CD4-positive, alpha-beta T cell treated with Interleukin-21 for 1 hour (primary cell): ENCODE measurements at regions not wholly inside any gene's neighbourhood (a gene's known extent, or its start where the extent isn't known, plus 50 kb on each side); places are given as distances from the start of the nearest gene placed in this dataset.

Experiments used
- DNase-seq: peaks from one replicate; pipeline ENCODE4 v3.0.0-alpha.2; 2020

GRCh38 chr2:75277111-75277510 lies 77.8 kb upstream of the TACR1 start:
- DNase-seq = no peak

DNA sequence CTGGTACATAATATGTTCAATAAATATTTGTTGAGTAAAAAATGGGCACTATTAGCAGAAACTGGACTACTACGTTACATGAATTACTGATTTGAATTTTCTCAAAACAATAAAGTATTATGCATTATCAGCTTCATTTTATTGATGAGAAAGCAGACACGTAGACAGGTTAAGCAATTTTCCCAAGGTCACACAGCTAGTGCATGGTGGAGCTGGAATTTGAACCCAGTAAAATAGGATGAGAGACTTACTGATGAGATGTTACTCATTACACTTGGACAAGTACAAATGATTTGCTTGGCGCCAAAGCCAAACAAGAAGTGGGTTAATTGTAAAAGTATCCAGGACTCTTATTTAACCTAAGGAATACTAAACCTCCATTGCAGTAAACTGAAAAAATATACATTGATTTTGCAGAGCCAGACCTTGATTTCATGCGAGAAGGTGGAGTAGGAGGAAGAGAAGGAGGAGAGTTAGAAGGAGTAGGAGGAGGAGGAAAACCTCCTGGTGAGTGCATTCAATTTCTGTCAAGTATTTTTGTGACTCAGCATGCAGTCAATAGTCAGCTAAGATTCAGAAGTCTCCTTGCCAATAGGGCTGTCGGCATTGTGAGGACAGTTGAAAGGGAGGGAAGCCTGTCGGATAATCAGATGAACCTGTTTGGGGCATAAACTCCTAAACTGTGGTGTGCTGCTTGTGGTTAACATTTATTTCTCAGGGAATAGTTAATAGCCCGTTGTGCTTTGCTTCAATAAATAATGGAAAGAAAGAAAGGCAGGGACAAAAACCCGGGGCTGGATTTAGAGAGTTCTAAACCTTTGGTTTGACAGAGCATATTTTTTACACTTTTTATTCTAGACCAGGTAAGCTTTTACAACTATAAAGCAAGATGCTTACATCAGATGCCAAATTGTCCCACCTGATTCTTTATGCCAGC lies 77.0 kb upstream of the TACR1 start:
- DNase-seq = no peak

GRCh38 chr2:75274936-75275335 lies 75.6 kb upstream of the TACR1 start:
- DNase-seq = no peak

GRCh38 chr2:75268112-75268511 lies 68.8 kb upstream of the TACR1 start:
- DNase-seq = no peak

- DNase-seq = no peak
These were observed 62.6 kb upstream of the TACR1 start for GRCh38 chr2:75261923-75262322.

GRCh38 chr2:75260946-75261345 lies 61.6 kb upstream of the TACR1 start:
- no peak for DNase-seq

GRCh38 chr2:75258620-75259019 lies 59.3 kb upstream of the TACR1 start:
- no peak for DNase-seq

DNA sequence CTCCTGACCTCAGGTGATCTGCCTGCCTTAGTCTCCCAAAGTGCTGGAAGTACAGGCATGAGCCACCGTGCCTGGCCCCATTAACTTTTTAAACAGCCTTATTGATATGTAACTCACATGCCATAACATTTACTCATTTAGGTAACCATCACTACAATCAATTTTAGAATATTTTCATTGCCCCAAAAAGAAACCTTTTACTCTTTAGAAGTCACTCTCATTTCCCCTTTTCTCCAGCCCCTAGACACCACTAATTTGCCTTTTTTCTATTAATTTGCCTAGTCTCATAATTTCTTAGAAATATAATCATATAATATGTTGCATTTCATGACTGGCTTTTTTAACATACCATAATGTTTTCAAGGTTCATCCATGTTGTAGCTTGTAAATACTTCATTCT lies 57.2 kb upstream of the TACR1 start:
- DNase-seq = no peak

DNA sequence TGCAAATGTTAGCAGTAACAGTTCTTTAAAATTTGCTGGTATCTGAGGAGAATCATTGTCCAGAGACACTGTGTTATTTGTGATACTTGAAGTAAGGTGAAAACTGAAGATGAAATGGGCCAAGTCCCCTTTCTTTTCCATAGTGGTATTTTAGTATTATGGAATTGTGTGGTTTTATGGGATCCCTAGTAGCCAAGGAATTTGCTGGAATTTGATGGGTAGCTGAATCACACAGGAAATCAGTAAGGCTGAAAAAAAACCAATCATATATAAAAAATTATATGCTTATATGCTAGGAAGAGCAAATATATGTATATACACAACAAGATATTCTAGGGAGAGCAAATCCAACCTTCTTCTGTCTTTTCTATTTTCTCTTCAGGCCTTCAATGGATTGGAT lies 54.2 kb upstream of the TACR1 start:
- DNase-seq = no peak

GRCh38 chr2:75251896-75252295 lies 52.6 kb upstream of the TACR1 start:
- DNase-seq = no peak
